Limb (tissue), 2 donors: ENCODE measurements at regions not wholly inside any gene's neighbourhood (a gene's known extent, or its start where the extent isn't known, plus 50 kb on each side); places are given as distances from the start of the nearest gene placed in this dataset.
"Not testable (repeated sequence)": the region's sequence is repeated elsewhere in the genome, so short reads cannot be mapped to it uniquely, and the experiment has no call there.

ENCODE experiments used
- DNase-seq, 2 donors: peaks; one replicate each; pipeline ENCODE4 v3.0.0-alpha.2; 2016; ENCODE audit errors: extremely low spot score in 2 of 2

- no peak for DNase-seq
Measured at GRCh38 chr5:82657033-82657699, 379.0 kb upstream of the RPS23 start.

DNA sequence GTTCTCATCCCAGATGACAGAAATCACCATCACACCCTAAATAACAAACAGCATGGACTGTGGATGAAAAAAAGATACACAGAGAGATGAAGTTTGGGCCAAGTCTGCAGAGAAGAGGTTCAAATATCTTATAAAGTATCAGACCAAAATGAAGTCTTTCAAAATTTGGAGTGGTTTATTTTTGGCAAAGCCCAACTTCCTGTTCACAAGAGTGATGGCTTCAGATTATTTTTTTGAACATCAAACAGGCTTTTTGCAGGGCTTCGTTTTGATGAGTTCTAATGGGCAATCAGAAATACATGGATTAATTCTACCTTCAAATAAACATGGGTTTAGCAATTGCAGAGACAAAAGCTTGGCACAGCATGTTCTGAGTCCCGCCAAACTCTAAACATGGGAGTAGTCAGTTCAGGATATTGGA, 378.2 kb upstream of the RPS23 start:
- no peak for DNase-seq

DNA sequence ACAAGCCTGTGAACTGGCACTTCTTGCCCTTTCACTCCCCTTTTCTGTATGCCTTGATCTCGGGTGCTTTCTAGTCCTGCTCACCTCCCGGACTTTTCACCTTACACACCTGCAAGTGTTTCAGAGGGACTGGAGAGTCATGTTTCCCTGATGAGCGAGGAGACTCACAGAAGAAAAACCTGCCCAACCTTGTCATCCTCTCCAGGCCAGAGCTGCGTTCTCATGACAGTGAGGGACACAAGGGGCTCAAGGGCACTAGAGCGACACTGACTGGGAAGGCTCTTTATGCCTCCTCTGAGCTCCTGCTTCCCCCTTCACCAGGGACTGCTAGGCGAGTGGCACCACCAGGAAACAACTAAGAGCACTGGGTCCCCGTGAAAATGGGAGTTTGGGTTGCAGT, 376.9 kb upstream of the RPS23 start:
- DNase-seq, result no peak

DNA sequence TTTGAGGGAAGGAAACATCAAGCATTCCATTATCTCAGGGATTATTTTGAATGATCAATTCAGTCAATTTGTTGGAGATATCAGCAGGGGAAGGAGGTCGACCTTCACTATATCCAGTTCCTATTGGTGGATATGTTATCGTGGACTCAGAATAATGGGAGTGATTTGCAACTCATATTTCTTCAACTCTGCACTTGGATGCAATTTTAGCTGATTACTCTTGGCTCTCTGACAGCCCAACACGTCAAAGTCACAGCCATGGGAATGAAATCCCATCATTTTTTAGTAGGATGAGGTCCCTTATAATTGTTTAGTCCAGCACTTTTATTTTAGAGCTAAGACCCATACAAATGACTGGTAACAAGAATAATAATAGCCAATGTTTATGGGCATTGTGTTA, 371.8 kb upstream of the RPS23 start:
- DNase-seq, result no peak

- DNase-seq, result no peak
Measured at GRCh38 chr5:82644766-82645165, 366.6 kb upstream of the RPS23 start.

- no peak for DNase-seq
Measured at GRCh38 chr5:82644229-82644628, 366.1 kb upstream of the RPS23 start.

- no peak for DNase-seq
Measured at GRCh38 chr5:82642313-82642712, 364.2 kb upstream of the RPS23 start.

GRCh38 chr5:82641331-82642003, 363.3 kb upstream of the RPS23 start:
- DNase-seq, result peak; percentile 64 to 92

DNA sequence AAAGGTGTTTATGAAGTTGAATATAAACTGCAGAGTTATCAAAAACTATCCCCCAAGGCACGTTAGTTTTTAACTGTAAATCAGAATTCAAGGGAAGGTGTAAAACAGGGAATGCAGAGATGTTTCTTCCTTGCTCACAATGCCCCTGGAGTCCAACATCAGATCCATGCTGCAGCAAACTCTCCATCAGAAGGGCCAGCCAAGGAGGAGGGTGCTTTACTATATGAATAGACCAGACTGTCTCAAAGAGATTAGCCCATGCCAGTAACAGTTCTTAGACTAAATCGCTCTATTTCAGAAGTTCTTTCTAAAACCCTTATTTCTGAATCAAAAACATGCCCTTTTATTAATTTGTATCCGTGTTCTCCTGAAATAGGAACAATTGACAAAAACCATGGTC, 362.8 kb upstream of the RPS23 start:
- no peak for DNase-seq

- peak in 1 of 2 donors; percentile 50 for DNase-seq
Measured at GRCh38 chr5:82639393-82640144, 361.4 kb upstream of the RPS23 start.

DNA sequence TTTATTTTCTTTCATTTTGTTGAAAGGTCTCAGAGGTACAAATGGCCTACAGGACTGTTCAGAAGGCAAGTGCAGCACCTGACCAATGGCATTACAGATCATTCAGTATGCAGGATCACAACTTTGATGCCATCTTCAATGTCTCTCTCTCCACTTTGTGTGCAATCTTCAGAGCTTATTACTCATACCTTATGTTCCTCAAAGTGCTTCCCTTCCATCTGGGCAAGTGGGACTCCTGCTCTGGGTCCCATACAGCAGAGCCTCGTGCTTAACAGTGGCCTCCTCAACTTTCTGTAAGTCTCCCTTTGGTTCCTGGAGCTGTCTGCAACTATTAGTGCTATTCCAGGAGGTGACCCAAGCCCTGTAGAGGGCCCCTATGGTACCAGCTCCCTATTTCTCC, 358.4 kb upstream of the RPS23 start:
- no peak for DNase-seq

DNA sequence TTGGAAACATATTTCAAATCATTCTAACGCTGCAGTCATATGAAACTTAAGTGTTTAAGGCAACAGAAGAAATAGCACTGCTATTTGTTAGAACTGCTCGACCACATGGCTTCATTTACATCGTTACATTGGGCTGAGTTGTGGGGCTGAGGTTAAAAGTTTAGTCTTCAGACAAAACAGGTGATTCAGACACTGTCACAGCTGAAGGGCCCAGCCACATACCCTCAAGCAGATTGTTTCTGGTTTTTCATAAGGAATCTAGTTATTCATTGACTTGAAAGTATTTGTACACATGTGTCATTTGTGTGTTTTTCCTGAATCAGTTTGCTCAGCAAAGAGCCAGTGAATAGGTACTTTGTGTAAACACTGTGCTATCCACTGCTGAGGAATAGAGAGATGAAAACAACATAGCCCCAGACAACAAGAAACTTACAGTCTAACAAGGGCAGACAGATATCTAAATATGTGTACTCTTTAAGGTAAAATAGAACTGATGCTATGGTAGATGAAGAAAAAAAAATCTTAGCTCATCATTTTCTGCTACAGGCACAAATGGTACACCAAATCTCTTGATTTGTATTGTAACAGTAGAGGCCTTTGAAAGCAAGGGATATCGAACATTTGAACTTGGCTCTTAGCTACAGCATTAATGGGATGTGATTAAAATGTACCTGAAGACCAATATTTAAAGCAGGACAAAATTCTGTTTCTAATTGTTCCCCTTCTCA, 357.6 kb upstream of the RPS23 start:
- no peak for DNase-seq

DNA sequence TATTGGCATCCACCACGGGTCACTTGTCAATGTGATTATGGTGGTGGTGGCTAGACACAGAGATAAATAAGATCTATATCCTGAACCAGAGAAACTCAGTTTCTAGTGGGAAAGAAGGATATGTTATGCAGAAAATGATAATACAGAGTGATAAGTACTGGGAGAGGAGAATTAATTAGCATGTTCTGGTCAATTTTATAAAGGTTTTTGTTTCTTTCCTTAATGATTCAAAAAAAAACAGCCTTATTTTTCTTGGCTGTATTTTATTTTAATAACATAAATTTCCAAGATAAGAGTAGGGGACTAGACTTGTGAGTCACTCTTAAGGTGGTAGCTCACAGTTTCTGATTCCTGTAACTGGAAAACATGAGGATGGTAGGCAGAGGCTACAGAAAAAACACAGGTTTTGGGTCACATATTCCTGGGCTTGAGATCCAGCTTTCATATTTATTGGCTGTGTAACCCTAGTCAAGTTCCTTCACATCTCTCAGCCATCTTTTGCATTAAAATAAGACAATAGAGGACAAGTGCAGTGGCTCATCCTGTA, 350.3 kb upstream of the RPS23 start:
- DNase-seq, result no peak

- not testable (repeated sequence) for DNase-seq
Measured at GRCh38 chr5:82626905-82627591, 348.9 kb upstream of the RPS23 start.

GRCh38 chr5:82626012-82626411, 347.9 kb upstream of the RPS23 start:
- DNase-seq, result not testable (repeated sequence)

DNA sequence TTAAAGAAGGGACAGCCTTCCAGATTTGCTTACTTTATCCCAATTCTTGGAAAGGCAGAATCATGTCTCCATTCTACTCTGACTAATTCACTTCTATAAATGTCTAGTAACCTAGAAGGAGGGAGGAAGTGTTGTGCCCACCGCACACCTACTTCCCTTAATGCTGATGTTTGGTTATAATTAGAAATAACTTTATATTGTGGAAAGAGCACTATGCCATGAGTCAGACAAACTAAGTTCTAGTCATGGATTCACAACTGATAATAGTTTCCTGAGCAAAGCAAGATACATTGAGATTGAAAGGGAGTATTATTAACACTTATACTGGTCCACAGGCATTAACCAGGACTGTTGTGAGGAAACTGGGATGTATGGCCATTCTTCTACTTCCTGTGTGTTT, 345.9 kb upstream of the RPS23 start:
- no peak for DNase-seq

DNA sequence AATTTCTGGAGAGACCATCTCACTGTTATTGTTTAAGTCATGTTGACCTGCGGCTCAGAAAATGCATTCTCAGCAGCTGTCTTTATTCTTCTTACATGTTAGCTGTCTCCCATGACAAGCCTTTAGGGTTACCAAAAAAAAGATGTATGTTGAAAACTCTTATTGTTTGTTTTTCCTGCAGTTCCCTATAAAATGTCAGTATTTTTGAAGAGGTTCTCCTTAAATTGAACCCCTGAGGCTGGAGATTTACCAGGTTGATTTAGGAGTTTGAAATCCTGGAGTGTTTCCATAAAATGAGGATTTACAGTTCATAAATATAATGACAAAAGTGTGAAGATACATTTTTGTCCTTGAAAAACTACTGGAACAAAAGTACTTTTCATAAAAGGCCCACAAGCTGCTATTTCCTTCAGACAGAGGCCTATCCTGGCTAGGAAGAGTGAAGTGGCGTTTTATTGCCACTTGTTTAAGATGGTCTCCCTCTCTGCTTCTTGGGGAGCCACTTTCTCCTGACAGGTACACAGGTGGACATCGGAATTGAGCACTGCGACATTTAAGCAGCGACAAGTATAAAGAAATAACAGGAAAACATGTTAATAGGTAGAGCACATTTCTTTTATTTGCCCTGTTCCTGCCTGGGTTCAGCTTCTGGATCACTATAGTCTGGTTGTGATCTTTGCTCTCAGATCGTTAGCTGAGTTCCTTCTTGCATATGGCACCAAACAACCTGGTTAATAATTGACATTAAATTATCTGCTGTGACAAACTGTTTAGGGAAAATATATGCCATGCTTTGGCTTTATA, 344.8 kb upstream of the RPS23 start:
- DNase-seq, result no peak

DNA sequence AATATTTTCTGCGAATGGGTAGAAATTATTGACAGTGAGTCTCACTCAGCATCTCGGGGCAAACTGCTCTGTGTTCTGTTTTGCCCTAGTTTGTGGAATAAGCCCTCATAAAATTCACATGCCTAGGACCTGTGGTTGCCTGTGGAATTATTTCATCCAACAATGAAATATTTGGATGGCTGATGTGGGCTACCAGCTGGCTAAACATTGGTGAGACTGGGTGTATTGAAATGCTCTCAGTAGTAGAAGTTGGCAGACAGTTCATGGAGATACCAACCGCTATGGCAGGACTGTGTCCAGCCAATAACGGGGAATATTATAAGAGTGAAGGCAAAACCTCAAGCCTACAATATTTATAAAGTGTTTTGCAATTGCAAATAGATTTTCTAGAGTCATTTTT, 344.1 kb upstream of the RPS23 start:
- DNase-seq, result no peak

DNA sequence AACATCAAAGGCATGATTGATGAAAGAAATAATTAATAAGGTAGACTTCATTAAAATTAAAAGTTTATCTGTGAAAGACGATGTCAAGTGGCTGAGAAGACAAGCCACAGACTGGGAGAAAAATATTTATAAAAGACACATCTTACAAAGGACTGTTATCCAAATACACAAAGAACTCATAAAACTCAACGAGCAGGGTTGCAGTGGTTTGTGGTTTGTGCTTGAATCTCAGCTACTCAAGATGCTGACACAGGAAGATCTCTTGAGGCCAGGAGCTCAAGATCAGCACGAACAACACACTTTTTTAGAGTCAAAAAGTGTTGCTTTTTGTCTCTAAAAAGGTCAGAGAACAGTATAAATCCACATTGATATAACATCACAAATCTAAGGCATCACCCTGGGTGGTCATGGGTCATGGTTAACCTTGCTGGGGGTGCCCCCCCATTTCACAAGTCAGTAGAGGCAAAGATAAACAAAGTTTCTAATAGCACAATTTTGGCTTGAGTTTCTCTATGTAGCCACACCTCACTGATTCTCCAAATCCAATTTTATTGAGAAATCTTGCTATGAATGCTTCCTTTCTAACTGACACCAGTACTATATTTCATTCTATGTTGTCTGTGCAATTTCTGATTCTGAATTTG, 342.9 kb upstream of the RPS23 start:
- no peak for DNase-seq

DNA sequence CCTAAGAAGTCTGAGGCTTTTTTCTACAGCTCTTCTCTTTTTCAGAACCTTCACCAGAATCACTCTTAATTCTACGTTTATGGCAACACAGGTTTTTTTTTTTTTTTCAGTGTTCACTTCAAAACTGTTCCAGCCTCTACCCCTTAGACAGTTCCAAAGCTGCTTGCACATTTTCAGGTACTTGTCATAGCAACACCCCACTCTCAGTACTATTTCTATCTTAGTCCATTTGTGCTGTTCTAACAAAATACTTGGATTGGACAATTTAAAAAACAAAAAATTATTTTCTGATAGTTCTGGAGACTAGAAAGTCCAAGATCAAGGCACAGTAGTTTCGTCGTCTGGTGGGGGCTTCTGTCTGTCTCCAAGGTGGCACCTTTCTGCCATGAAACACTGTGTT, 340.9 kb upstream of the RPS23 start:
- no peak for DNase-seq
